HG03354 (cell line): ENCODE measurements at regions not wholly inside any gene's neighbourhood (a gene's known extent, or its start where the extent isn't known, plus 50 kb on each side); places are given as distances from the start of the nearest gene placed in this dataset.
A peak's percentile ranks its signal among the peaks of the same experiment; 100 is the strongest.
"Not testable (repeated sequence)": the region's sequence is repeated elsewhere in the genome, so short reads cannot be mapped to it uniquely, and the experiment has no call there.

Source experiments
- ATAC-seq: cut with Tn5 transposase; IDR thresholded peaks from one replicate; pipeline ENCODE4 v1.9.1; 2021; ENCODE audit warnings: mild to moderate bottlenecking; ENCODE audit not compliant: unreplicated experiment, poor library complexity, severe bottlenecking

- ATAC-seq: no peak
Observed at GRCh38 chr5:8727396-8727795, 818.5 kb downstream of the SEMA5A start.

- ATAC-seq: no peak
Observed at GRCh38 chr5:8729437-8729836, 816.4 kb downstream of the SEMA5A start.

GRCh38 chr5:8730194-8730593 lies 815.7 kb downstream of the SEMA5A start:
- no peak for ATAC-seq

- ATAC-seq: not testable (repeated sequence)
Observed at GRCh38 chr5:8731110-8731509, 814.8 kb downstream of the SEMA5A start.

- no peak for ATAC-seq
Observed at GRCh38 chr5:8740595-8740994, 805.3 kb downstream of the SEMA5A start.

- ATAC-seq: no peak
Observed at GRCh38 chr5:8749556-8749955, 796.3 kb downstream of the SEMA5A start.

GRCh38 chr5:8750100-8750499 lies 795.8 kb downstream of the SEMA5A start:
- ATAC-seq: no peak

- no peak for ATAC-seq
Observed at GRCh38 chr5:8751971-8752370, 793.9 kb downstream of the SEMA5A start.

GRCh38 chr5:8752595-8752994 lies 793.3 kb downstream of the SEMA5A start:
- ATAC-seq: no peak

- ATAC-seq: peak; percentile 61
Observed at GRCh38 chr5:8756498-8757084, 789.3 kb downstream of the SEMA5A start.

- ATAC-seq: no peak
Observed at GRCh38 chr5:8765886-8766285, 780.0 kb downstream of the SEMA5A start.

GRCh38 chr5:8766448-8766847 lies 779.4 kb downstream of the SEMA5A start:
- ATAC-seq: no peak

- ATAC-seq: no peak
Observed at GRCh38 chr5:8767111-8767510, 778.8 kb downstream of the SEMA5A start.

- no peak for ATAC-seq
Observed at GRCh38 chr5:8767746-8768145, 778.1 kb downstream of the SEMA5A start.

- no peak for ATAC-seq
Observed at GRCh38 chr5:8769631-8770030, 776.2 kb downstream of the SEMA5A start.

- no peak for ATAC-seq
Observed at GRCh38 chr5:8770431-8770830, 775.4 kb downstream of the SEMA5A start.

GRCh38 chr5:8773046-8773615 lies 772.7 kb downstream of the SEMA5A start:
- ATAC-seq: no peak

GRCh38 chr5:8784692-8785091 lies 761.2 kb downstream of the SEMA5A start:
- no peak for ATAC-seq

- ATAC-seq: no peak
Observed at GRCh38 chr5:8788246-8788645, 757.6 kb downstream of the SEMA5A start.

GRCh38 chr5:8805653-8806052 lies 740.2 kb downstream of the SEMA5A start:
- no peak for ATAC-seq

GRCh38 chr5:8807636-8808035 lies 738.2 kb downstream of the SEMA5A start:
- ATAC-seq: no peak

- no peak for ATAC-seq
Observed at GRCh38 chr5:8811581-8811980, 734.3 kb downstream of the SEMA5A start.
